ENCODE measurements at regions not wholly inside any gene's neighbourhood (a gene's known extent, or its start where the extent isn't known, plus 50 kb on each side); places are given as distances from the start of the nearest gene placed in this dataset.

- ATAC-seq, result no peak
- TF ChIP-seq RAD21 (IDR thresholded peaks at IDR 0.05; ENCODE audit: low read depth) (peak; percentile 24; the same call in 1 of the 2 replicates), EZH2phosphoT487 (IDR thresholded peaks at IDR 0.05; ENCODE audit: borderline replicate concordance) (no peak), POLR2A (IDR thresholded peaks at IDR 0.05; ENCODE audit: borderline replicate concordance, extremely low read depth, insufficient read depth, insufficient read length) (no peak), EZH2 (IDR thresholded peaks at IDR 0.05) (no peak), SIN3A (IDR thresholded peaks at IDR 0.05; ENCODE audit: low read depth) (no peak)
- H3K79me2 ChIP-seq (ENCODE audit: insufficient read depth, low read length), result no peaks in the 10 kb centered on the region
- no peaks in the 10 kb centered on the region for H3K9me2 ChIP-seq (ENCODE audit: insufficient read depth)
- CTCF ChIA-PET, result no interaction called here
- H3K36me3 ChIP-seq (ENCODE audit: control insufficient read depth in 1 of 2, insufficient read depth in 2 of 2, low read length in 2 of 2), result no peaks in the 10 kb centered on the region
- H3K9ac ChIP-seq (ENCODE audit: low read length), result no peak overlapping the region
- RAD21 ChIA-PET (ENCODE audit: low non-redundant PET in 1 of 2, low total read pairs in 2 of 2, uncharacterized antibody in 2 of 2, unreplicated experiment in 2 of 2), result no interaction called here
- no peaks in the 10 kb centered on the region for H3K9me3 ChIP-seq (ENCODE audit: control insufficient read depth in 1 of 2, insufficient read depth in 1 of 2, low read depth in 1 of 2, low read length in 2 of 2)
- intact Hi-C loops (cut with micrococcal nuclease), result no loop called here
- H3K27me3 ChIP-seq (ENCODE audit: insufficient read depth, low read length), result no peaks in the 10 kb centered on the region
- no peak overlapping the region for H3K27ac ChIP-seq (ENCODE audit: low read depth, low read length)
- no peak overlapping the region for H3K4me2 ChIP-seq (ENCODE audit: low read length)
- no peaks in the 10 kb centered on the region for H4K20me1 ChIP-seq (ENCODE audit: insufficient read depth)
- BruUV-seq (replicated peaks), result no TSS peak
- no peaks in the 10 kb centered on the region for H3K4me1 ChIP-seq (ENCODE audit: control insufficient read depth in 1 of 2, insufficient read depth in 2 of 2, low read length in 2 of 2)
- DNase-seq (ENCODE audit: low read depth, low spot score), result no peak
- no peak overlapping the region for H2AFZ ChIP-seq (ENCODE audit: low read depth, low read length, poor library complexity, severe bottlenecking)
- no peak overlapping the region for H3K4me3 ChIP-seq (replicated peaks in 1 of 2; ENCODE audit: low read depth in 1 of 2, low read length in 2 of 2)
- POLR2A ChIA-PET, result no interaction called here
Measured at GRCh38 chr2:111669928-111670695, 213.9 kb downstream of the ANAPC1 start.

- H3K27ac ChIP-seq (ENCODE audit: low read depth, low read length), result no peak overlapping the region
- no peaks in the 10 kb centered on the region for H3K9me2 ChIP-seq (ENCODE audit: insufficient read depth)
- RAD21 ChIA-PET (ENCODE audit: low non-redundant PET in 1 of 2, low total read pairs in 2 of 2, uncharacterized antibody in 2 of 2, unreplicated experiment in 2 of 2), result no interaction called here
- no peak overlapping the region for H3K4me3 ChIP-seq (replicated peaks in 1 of 2; ENCODE audit: low read depth in 1 of 2, low read length in 2 of 2)
- no peaks in the 10 kb centered on the region for H3K79me2 ChIP-seq (ENCODE audit: insufficient read depth, low read length)
- POLR2A ChIA-PET, result no interaction called here
- no peak overlapping the region for H2AFZ ChIP-seq (ENCODE audit: low read depth, low read length, poor library complexity, severe bottlenecking)
- H4K20me1 ChIP-seq (ENCODE audit: insufficient read depth), result no peaks in the 10 kb centered on the region
- no peaks in the 10 kb centered on the region for H3K4me1 ChIP-seq (ENCODE audit: control insufficient read depth in 1 of 2, insufficient read depth in 2 of 2, low read length in 2 of 2)
- CTCF ChIA-PET, result no interaction called here
- no peaks in the 10 kb centered on the region for H3K9me3 ChIP-seq (ENCODE audit: control insufficient read depth in 1 of 2, insufficient read depth in 1 of 2, low read depth in 1 of 2, low read length in 2 of 2)
- H3K4me2 ChIP-seq (ENCODE audit: low read length), result no peak overlapping the region
- no peaks in the 10 kb centered on the region for H3K36me3 ChIP-seq (ENCODE audit: control insufficient read depth in 1 of 2, insufficient read depth in 2 of 2, low read length in 2 of 2)
- no TSS peak for BruUV-seq (replicated peaks)
- no peak overlapping the region for H3K9ac ChIP-seq (ENCODE audit: low read length)
- intact Hi-C loops (cut with micrococcal nuclease), result no loop called here
- ATAC-seq (no peak), DNase-seq (ENCODE audit: low read depth, low spot score) (no peak)
- H3K27me3 ChIP-seq (ENCODE audit: insufficient read depth, low read length), result no peaks in the 10 kb centered on the region
- no peak for TF ChIP-seq POLR2A (IDR thresholded peaks at IDR 0.05; ENCODE audit: borderline replicate concordance, extremely low read depth, insufficient read depth, insufficient read length)
- TF ChIP-seq ATF3 (IDR thresholded peaks at IDR 0.05), result no peak
- no peak for TF ChIP-seq FOSL1 (IDR thresholded peaks at IDR 0.05; ENCODE audit: low read depth)
- TF ChIP-seq SRF (IDR thresholded peaks at IDR 0.05; ENCODE audit: low read depth), result no peak
- TF ChIP-seq EGR1 (IDR thresholded peaks at IDR 0.05; ENCODE audit: low read depth), result no peak
- TF ChIP-seq ZBTB33 (IDR thresholded peaks at IDR 0.05; ENCODE audit: extremely low read depth, insufficient replicate concordance, low read length), result no peak
- TF ChIP-seq SP1 (IDR thresholded peaks at IDR 0.05; ENCODE audit: low read depth), result no peak
- TF ChIP-seq CBX3 (IDR thresholded peaks at IDR 0.05; ENCODE audit: low read depth), result no peak
- TF ChIP-seq YY1 (IDR thresholded peaks at IDR 0.05; ENCODE audit: extremely low read depth, insufficient replicate concordance, low read depth, low read length), result no peak
Measured at GRCh38 chr2:111670776-111671175, 213.2 kb downstream of the ANAPC1 start.

Measured in HCT116 (cell line).